ENCODE measurements at regions not wholly inside any gene's neighbourhood (a gene's known extent, or its start where the extent isn't known, plus 50 kb on each side); places are given as distances from the start of the nearest gene placed in this dataset.

GRCh38 chr13:108005231-108005630 lies 210.1 kb downstream of the LIG4 start:
- FAIRE-seq (no peak), DNase-seq (ENCODE audit: low spot score) (no peak)

- FAIRE-seq (no peak), DNase-seq (ENCODE audit: low spot score) (no peak)
Measured at GRCh38 chr13:108003626-108004025, 211.7 kb downstream of the LIG4 start.

GRCh38 chr13:108000998-108001397 lies 214.3 kb downstream of the LIG4 start:
- FAIRE-seq = no peak
- DNase-seq (ENCODE audit: low spot score) = no peak

- no peak for DNase-seq (ENCODE audit: low spot score)
- no peak for FAIRE-seq
Measured at GRCh38 chr13:107999751-108000150, 215.6 kb downstream of the LIG4 start.

GRCh38 chr13:107994137-107994536 lies 221.2 kb downstream of the LIG4 start:
- FAIRE-seq = no peak
- no peak for DNase-seq (ENCODE audit: low spot score)

- FAIRE-seq = no peak
- no peak for DNase-seq (ENCODE audit: low spot score)
Measured at GRCh38 chr13:107993239-107993949, 221.9 kb downstream of the LIG4 start.

- FAIRE-seq (no peak), DNase-seq (ENCODE audit: low spot score) (no peak)
Measured at GRCh38 chr13:107992542-107992941, 222.8 kb downstream of the LIG4 start.

GRCh38 chr13:107977071-107977574 lies 238.2 kb downstream of the LIG4 start:
- no peak for DNase-seq (ENCODE audit: low spot score)
- FAIRE-seq = no peak

- no peak for DNase-seq (ENCODE audit: low spot score)
- FAIRE-seq = no peak
Measured at GRCh38 chr13:107976628-107977027, 238.7 kb downstream of the LIG4 start.

GRCh38 chr13:107974409-107974808 lies 240.9 kb downstream of the LIG4 start:
- FAIRE-seq (no peak), DNase-seq (ENCODE audit: low spot score) (no peak)

- DNase-seq (ENCODE audit: low spot score) (no peak), FAIRE-seq (no peak)
Measured at GRCh38 chr13:107969546-107969945, 245.8 kb downstream of the LIG4 start.

GRCh38 chr13:107968470-107968869 lies 246.9 kb downstream of the LIG4 start:
- no peak for DNase-seq (ENCODE audit: low spot score)
- FAIRE-seq = no peak

GRCh38 chr13:107964395-107964794 lies 250.9 kb downstream of the LIG4 start:
- FAIRE-seq = no peak
- DNase-seq (ENCODE audit: low spot score) = no peak

GRCh38 chr13:107961849-107962608 lies 253.3 kb downstream of the LIG4 start:
- FAIRE-seq (no peak), DNase-seq (ENCODE audit: low spot score) (no peak)

- FAIRE-seq = no peak
- no peak for DNase-seq (ENCODE audit: low spot score)
Measured at GRCh38 chr13:107960301-107960700, 255.0 kb downstream of the LIG4 start.

- DNase-seq (ENCODE audit: low spot score) (no peak), FAIRE-seq (no peak)
Measured at GRCh38 chr13:107956889-107957288, 258.4 kb downstream of the LIG4 start.

GRCh38 chr13:107942030-107942617 lies 273.2 kb downstream of the LIG4 start:
- DNase-seq (ENCODE audit: low spot score) = no peak

GRCh38 chr13:107941345-107942029 lies 273.8 kb downstream of the LIG4 start:
- DNase-seq (ENCODE audit: low spot score) = no peak
- FAIRE-seq = no peak

More at GRCh38 chr13:107942030-107942617, 273.2 kb downstream of the LIG4 start:
- FAIRE-seq = no peak

GRCh38 chr13:107937848-107938247 lies 277.5 kb downstream of the LIG4 start:
- DNase-seq (ENCODE audit: low spot score) (no peak), FAIRE-seq (no peak)

- FAIRE-seq = no peak
- no peak for DNase-seq (ENCODE audit: low spot score)
Measured at GRCh38 chr13:107931056-107931455, 284.3 kb downstream of the LIG4 start.

- no peak for FAIRE-seq
- DNase-seq (ENCODE audit: low spot score) = no peak
Measured at GRCh38 chr13:107928762-107929161, 286.6 kb downstream of the LIG4 start.

- FAIRE-seq = no peak
- no peak for DNase-seq (ENCODE audit: low spot score)
Measured at GRCh38 chr13:107927557-107927956, 287.8 kb downstream of the LIG4 start.
